HG02973 (cell line): ENCODE measurements at regions not wholly inside any gene's neighbourhood (a gene's known extent, or its start where the extent isn't known, plus 50 kb on each side); places are given as distances from the start of the nearest gene placed in this dataset.
A peak's percentile ranks its signal among the peaks of the same experiment; 100 is the strongest.

Experiments used
- ATAC-seq: cut with Tn5 transposase; IDR thresholded peaks from one replicate; pipeline ENCODE4 v1.9.1; 2021; ENCODE audit warnings: moderate library complexity; ENCODE audit not compliant: unreplicated experiment

- peak; percentile 82 for ATAC-seq
These were observed 1324.9 kb upstream of the CDH8 start for GRCh38 chr16:63361032-63361624.

GRCh38 chr16:63349961-63350360, 1313.7 kb upstream of the CDH8 start:
- no peak for ATAC-seq

- no peak for ATAC-seq
These were observed 1309.8 kb upstream of the CDH8 start for GRCh38 chr16:63346000-63346399.

GRCh38 chr16:63337264-63337663, 1301.0 kb upstream of the CDH8 start:
- no peak for ATAC-seq

GRCh38 chr16:63331111-63331510, 1294.9 kb upstream of the CDH8 start:
- ATAC-seq, result no peak

GRCh38 chr16:63326736-63327339, 1290.6 kb upstream of the CDH8 start:
- no peak for ATAC-seq

- no peak for ATAC-seq
These were observed 1287.8 kb upstream of the CDH8 start for GRCh38 chr16:63323722-63324705.

- no peak for ATAC-seq
These were observed 1286.8 kb upstream of the CDH8 start for GRCh38 chr16:63323055-63323454.

GRCh38 chr16:63315229-63315628, 1279.0 kb upstream of the CDH8 start:
- no peak for ATAC-seq

GRCh38 chr16:63312346-63312745, 1276.1 kb upstream of the CDH8 start:
- no peak for ATAC-seq

- ATAC-seq, result no peak
These were observed 1275.1 kb upstream of the CDH8 start for GRCh38 chr16:63311313-63311712.

GRCh38 chr16:63302811-63303210, 1266.6 kb upstream of the CDH8 start:
- ATAC-seq, result no peak

- no peak for ATAC-seq
These were observed 1265.1 kb upstream of the CDH8 start for GRCh38 chr16:63301349-63301748.

- no peak for ATAC-seq
These were observed 1262.8 kb upstream of the CDH8 start for GRCh38 chr16:63298993-63299392.

- ATAC-seq, result no peak
These were observed 1255.8 kb upstream of the CDH8 start for GRCh38 chr16:63292036-63292435.

GRCh38 chr16:63289834-63290460, 1253.7 kb upstream of the CDH8 start:
- ATAC-seq, result no peak

- ATAC-seq, result no peak
These were observed 1251.2 kb upstream of the CDH8 start for GRCh38 chr16:63287401-63287800.

GRCh38 chr16:63283721-63284120, 1247.5 kb upstream of the CDH8 start:
- no peak for ATAC-seq

GRCh38 chr16:63244631-63245030, 1208.4 kb upstream of the CDH8 start:
- ATAC-seq, result no peak

- ATAC-seq, result no peak
These were observed 1205.3 kb upstream of the CDH8 start for GRCh38 chr16:63241497-63242028.

GRCh38 chr16:63239065-63239570, 1202.9 kb upstream of the CDH8 start:
- no peak for ATAC-seq
